ENCODE measurements at regions not wholly inside any gene's neighbourhood (a gene's known extent, or its start where the extent isn't known, plus 50 kb on each side); places are given as distances from the start of the nearest gene placed in this dataset.

DNA sequence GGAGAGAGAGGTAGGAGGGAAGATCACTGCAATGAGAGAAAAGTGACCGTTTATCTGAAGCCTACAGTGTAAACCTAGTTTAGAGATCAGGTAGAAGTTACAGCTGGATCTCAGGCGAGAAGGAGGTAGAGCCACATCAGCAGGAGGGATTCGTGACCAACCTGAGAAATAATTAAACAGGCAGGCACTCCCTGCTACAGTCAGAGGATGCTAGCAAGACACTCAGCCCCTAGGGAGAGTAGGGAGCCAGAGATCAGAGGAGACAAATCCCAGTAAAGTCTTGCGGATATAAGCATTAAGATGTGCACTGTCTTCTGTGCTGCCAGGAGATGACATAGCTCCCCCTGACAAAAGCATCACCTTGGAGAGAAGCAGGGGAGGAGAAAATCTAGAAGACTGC is 629.1 kb upstream of the SLC39A10 start:
- FAIRE-seq = no peak
- no peak for DNase-seq (ENCODE audit: insufficient read length, low spot score)

DNA sequence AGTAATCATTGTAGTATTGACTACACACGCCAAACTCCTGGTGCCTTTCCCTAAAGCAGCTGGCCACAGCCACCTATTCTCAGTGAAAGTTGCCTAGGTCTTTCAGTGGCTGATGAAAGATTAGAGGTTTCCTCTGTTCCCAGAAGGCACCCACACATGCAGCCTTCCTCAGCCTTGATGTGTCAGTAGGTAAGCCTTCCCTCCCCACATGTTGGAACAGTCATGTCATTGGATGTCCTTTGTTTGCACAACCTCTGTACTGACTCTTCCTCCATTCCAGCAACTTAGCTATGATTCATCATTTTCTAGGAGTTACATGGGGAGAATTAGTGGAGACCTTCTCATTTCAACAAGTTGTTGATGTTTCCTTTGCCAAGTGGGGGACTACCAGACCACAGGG is 630.8 kb upstream of the SLC39A10 start:
- FAIRE-seq = no peak
- no peak for DNase-seq (ENCODE audit: insufficient read length, low spot score)

DNA sequence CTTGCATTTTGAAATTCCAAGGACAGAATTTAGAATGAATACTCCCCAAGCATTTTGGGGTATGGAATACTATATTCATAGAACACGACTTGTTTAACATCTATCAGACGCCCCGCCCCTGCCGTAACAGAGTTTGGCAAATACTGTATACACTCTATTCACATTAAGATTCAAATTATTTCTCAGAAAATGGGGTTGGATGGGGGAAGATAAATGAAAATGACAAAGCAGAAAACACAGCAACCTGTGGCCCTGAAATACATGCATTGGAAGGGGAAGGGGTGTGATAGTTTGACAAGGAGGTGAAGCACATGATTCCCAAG is 634.6 kb upstream of the SLC39A10 start:
- peak; percentile 4 for FAIRE-seq

DNA sequence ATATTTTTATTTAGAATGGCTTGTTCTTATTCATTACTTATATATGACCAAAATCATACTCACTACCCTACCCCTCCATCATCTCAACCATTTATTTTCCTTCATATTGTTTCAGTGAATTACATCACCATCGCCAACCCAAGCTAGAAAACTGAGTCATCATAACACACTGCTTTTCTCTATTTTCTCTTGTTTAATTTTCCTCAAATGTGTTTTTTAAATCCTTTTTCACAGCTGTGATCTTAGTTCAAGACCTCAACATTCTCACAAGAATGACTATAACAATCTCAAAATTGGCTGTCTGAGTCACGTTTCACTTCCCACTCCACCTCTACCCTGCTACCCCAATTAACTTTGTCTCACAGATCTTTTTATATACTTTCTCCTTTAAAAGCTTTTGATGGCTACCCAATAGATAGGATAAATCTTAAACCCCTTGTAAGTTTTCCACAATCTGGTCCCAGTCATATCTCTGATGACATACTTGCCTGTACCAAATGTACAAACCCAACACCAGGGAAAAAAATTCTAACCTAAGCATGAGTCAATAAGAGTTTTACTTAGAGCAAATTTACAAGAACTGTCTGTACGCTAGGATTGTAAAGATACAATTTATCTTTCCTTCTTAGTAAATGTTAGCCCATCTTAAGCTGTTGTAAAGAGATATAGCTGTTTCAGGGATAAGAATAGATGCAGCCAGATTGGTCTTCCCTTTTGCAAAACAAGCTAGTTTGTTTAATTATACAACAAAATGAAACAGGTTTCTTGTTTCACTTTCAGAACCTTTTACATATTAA is 635.1 kb upstream of the SLC39A10 start:
- DNase-seq (ENCODE audit: insufficient read length, low spot score) = no peak
- FAIRE-seq = peak; percentile 81

More for the DNA sequence above, 634.6 kb upstream of the SLC39A10 start:
- DNase-seq (ENCODE audit: insufficient read length, low spot score) = no peak

DNA sequence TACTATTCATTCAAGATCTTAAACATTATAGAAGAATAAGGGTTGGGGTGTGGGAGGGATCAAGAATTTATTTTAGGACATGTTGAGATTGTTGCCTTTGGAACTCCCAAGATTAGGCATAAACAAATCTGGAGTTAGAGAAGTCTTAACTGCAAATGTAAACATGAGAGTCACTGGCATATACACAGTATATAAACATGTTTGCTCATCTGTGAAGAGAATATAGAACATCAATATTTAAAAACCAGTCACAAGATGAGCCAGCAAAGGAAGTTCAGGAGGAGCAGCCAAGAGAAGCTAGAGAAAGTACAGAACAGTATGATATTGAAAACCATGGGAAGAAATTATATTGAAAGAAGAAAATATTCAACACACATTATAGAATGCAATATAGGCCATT is 638.6 kb upstream of the SLC39A10 start:
- no peak for FAIRE-seq
- DNase-seq (ENCODE audit: insufficient read length, low spot score) = no peak

DNA sequence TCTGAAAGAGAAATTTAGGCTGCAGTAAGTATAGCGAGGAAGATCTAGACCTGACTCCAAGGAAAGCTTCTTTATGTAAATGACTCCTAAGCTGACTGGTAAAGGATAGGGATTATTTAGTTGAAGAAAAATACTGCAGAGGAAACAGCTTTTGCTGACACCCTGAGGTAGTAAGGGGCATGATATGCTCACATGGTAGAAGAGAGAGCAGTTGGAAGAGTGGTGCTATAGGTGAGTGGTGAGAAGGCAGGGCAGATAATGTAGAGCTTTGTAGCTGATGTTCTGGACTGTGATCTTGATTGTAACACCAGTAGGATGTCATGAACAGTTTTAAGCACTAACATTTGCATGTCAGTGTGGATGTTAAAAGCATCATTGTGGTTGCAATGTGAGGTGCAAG is 639.1 kb upstream of the SLC39A10 start:
- no peak for DNase-seq (ENCODE audit: insufficient read length, low spot score)
- no peak for FAIRE-seq

DNA sequence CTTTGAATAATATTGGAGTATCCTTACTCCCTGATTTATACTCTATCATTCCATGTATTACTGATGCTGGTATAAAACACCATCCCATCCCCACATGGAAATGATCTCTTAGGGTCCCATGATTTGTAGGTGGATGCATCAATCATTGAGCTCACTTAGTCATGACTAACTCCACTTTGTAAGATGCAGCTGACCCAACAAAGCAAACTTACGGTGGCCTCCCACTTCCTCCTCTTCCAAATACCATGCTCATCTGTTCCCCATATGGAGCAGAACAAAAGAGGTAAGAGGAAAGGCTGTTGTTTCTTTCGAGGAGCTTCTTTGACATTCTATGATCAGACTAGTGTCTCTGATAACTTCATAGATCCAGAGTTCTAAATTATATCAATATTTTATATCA is 640.2 kb upstream of the SLC39A10 start:
- FAIRE-seq (no peak), DNase-seq (ENCODE audit: insufficient read length, low spot score) (no peak)

DNA sequence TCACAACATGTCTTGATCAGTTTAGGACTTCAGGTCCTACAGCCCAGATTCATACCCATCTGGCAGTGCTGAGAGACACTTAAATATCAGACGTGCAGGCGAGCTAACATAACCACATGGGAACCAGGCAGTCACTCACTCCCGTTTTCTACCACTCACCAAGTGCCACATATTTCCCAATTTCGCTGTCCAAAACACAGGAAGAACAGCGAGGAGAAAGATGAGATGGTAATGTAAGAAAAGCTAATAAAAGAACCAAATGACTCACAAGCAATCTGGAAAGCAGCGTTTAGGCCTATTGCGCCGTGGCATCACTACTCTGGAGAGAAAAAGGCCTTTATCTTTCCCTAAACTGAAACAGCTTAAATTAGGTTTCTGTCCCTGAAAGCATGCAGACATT is 647.8 kb upstream of the SLC39A10 start:
- no peak for FAIRE-seq
- no peak for DNase-seq (ENCODE audit: insufficient read length, low spot score)

DNA sequence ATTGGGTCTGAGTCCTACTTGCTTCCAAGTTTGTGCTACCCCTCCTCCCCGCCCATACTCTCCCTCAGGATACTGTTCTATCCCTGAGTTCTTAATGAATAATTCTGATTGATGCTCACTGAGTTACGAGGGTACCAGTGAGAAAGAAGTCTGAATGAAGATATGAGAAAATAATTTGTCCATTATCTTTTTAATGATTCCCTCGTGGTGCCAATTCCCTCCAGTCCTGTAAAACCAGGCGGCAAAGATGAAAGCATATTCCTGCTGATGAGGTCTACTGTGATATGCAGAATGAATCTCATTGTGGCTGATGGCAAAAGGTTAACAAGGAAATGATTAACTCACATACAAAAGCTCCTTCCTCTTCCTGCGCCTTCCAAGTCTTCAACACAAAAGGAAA is 650.2 kb upstream of the SLC39A10 start:
- no peak for FAIRE-seq
- no peak for DNase-seq (ENCODE audit: insufficient read length, low spot score)

DNA sequence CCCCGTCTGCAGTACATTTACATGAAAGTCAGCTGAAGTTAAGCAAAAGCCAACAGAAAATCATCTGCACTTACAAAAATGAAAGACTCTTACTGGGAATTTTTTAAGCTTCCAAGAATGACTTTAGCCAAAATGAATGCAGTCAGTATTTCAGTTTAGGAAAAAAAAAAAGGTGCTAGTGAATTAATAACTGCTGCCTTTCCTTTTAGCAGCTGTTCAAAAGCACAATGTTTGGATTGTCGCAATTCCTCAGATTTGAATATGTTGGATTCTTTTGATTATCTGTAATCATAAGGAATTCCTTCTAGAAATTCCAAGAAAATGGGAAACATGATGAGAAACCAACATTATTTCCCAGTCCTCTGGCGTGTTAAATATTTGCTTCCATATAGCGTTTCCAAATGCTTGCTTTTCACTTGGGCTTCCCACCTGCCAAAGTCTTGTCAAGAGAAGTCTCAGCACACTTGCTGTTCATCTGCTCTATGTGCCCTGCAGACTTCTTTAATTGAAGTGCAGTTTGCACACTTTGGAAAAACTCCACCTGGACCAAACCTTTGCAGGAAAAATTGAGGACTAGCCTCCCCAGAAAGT is 653.0 kb upstream of the SLC39A10 start:
- no peak for DNase-seq (ENCODE audit: insufficient read length, low spot score)
- FAIRE-seq = no peak

DNA sequence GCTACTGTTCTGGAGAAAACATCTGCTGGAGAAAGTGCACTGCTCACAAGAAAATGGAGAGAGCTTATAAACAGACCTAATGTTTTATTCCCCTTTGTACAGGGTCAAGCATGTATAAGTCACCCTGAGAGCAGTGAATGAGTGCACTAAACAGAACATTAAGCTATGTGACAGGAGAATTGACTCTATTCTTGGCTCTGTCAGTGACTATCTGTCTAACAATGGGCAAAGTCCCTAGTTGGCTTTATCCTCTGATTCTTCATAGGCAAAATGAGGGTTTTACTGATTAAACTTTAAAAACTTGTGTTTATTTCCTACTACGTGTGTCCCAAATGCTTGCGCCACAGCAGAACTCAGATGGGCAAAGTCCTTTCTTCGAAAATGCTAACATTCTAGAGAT is 655.1 kb upstream of the SLC39A10 start:
- DNase-seq (ENCODE audit: insufficient read length, low spot score) (no peak), FAIRE-seq (no peak)

DNA sequence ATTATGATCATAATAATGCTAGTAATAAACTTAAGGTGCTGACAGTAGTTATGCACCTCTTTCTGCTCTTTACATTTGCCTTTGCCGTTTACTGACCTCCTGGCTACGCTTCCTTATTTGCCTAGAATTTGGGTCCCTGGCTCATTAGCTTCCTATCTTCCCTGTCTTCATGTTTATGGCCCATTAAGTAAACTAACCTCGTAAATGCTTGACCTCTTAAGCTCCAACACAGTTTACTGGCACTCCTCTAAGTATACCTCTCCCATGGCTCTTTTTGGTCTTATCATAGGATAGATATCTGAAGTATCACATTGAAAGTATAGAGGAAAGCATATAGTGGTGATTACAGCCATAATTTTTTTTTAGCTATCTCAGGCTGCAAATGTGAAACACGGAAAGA is 657.3 kb upstream of the SLC39A10 start:
- DNase-seq (ENCODE audit: insufficient read length, low spot score) (no peak), FAIRE-seq (no peak)

DNA sequence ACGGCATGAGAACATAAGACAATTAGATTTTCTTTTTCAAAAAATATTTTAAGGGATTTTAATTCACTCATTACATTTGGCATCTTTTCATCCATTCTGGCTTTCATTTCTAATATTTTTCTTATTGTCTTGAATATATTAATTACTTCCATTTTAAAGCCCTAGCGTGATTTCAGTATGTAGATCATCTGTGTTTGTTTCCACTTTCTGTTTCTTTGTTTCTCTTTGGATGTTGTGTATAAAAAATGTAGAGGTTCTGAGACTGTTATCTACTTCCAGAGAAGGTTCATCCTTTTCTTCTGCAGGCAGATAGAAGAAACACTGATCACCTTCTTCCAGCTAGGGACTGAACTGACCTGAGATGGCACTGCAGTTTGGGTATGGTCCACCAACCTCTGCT is 664.4 kb upstream of the SLC39A10 start:
- no peak for FAIRE-seq
- no peak for DNase-seq (ENCODE audit: insufficient read length, low spot score)

DNA sequence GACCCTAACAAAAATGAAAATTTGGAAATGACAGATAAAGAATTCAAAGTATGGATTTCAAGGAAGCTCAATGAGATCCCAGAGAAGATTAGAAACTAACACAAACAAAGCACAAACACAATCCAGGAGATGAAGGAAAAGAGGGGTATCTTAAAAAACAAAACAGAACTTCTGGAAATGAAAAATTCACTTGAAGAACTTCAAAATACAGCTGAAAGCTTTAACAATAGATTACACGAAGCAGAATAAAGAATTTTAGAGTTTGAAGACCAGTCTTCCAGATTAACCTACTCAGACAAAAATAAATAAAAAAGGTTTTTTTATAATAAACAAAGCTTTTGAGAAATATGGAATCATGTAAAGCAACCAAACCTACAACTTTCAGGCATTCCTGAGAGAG is 671.8 kb upstream of the SLC39A10 start:
- DNase-seq (ENCODE audit: insufficient read length, low spot score) (no peak), FAIRE-seq (no peak)

DNA sequence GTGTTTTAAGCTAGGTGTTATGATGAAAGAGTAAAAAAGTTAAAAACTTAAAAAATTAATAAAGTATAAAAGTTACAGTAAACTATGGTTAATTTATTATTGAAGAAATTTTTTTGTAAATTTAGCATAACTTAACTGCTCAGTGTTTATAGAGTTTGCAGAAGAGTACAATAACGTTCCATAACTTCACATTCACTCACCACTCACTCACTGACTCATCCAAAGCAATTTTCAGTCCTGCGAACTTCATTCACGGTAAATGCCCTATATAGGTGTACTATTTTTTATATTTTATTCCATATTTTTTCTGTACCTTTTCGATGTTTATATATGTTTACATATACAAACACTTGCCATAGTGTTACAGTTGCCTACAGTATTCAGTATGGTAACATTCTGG is 694.8 kb upstream of the SLC39A10 start:
- DNase-seq (ENCODE audit: insufficient read length, low spot score) = no peak
- no peak for FAIRE-seq

DNA sequence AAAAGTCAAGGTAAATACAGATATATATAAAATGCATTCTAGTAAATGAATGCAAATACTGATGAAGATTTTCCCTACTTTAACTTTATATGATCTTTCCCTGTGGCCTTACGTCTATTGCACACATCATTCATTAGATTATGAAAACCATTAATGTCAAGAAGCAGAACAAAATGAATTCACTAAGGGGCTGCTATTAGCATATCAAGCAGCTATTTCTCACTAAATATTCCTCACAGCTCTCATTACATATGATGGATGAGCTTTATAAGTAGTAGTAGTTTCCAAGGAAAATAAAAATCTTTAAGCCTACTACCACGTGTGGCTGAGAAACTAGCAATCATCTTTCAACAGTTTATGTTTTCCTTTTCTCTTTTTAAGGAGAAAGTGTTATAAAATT is 702.8 kb upstream of the SLC39A10 start:
- DNase-seq (ENCODE audit: insufficient read length, low spot score) (no peak), FAIRE-seq (no peak)

DNA sequence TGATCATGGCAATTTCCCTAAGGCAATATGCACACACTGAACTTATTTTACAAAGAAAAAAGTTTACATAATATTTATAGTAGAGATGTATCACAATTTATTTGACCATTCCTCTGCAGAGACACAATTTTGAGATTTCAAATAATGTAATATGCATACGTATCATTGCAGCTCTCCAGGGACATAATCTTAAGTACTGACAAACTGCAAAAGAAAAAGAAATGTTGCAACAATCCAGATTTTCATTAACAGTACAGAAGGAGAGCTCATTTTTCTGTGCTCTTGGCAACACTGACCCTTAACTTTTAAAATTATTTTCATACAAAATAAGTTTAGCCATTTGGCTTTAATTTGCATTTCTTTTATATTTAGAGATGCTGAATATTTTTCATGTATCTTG is 710.2 kb upstream of the SLC39A10 start:
- FAIRE-seq (no peak), DNase-seq (ENCODE audit: insufficient read length, low spot score) (no peak)

DNA sequence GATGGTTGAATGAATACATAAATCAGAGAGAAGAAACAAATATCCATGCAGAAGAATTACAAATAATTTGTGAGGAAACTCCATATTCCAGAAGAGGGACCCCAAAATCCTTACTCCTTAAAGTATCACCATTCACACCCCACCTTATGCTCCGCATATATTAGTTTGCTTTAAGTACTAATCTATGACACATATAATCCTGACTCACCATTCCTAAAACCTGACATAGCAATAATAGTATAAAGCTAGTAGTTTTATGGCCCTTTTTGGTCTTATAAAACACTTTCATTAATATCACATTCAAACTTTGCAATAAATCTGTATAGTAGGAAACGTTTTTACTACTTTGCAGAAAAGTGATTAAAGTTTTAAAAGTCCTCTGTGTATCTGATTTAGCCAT is 719.0 kb upstream of the SLC39A10 start:
- FAIRE-seq = no peak
- DNase-seq (ENCODE audit: insufficient read length, low spot score) = no peak

DNA sequence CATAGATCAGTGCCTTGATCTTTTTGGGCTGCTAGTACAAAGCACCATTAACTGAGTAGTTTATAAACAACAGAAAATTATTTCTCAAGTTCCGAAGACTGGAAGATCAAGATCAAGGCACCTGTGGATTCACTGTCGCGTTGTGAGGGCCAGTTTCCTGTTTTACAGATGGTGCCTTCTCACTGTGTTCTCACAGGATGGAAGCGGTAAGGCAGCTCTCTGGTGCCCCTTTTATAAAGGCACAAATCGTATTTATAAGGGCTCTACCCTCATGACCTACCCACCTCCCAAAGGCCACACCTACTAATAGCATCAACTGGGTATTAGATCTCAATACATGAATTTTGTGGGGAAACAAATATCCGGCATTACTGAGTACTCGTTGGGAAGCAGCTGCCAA is 729.5 kb upstream of the SLC39A10 start:
- DNase-seq (ENCODE audit: insufficient read length, low spot score) (no peak), FAIRE-seq (no peak)

DNA sequence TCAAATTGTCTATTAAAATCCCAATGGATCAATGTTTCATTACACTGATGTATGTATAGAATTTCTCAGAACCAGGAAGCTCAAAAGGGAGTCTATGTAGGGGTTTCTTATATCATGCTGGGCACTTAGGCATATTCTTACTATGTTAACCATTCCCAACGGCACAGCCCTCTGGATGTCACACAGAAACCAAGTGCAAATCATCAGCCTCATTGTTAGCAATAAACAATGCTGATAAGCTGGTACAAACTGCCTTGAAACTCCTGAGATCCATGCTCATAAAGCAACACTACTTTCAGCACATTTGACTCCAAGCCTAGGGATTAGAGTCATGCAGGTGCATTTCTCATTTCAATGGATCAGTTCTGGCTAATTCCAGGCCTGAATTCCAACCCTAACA is 730.2 kb upstream of the SLC39A10 start:
- no peak for DNase-seq (ENCODE audit: insufficient read length, low spot score)
- FAIRE-seq = no peak

DNA sequence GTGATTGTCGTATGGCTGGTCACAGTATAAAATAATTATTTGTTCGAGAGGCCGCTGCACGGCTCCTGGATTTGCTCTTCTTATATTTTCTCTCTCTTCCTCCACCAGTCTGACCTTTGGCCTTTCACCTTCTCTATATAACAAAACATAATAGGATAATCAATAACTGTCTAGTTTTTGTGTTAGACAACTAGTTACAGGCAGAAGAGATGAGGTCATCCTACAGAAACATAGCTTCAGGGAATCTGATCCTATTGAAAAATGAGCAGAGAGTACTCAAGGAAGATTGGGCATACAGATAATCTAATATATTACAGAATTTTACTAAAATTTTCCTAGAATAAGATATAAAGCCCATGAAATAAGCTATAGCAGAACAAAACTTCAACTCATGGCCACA is 731.3 kb upstream of the SLC39A10 start:
- DNase-seq (ENCODE audit: insufficient read length, low spot score) = no peak

DNA sequence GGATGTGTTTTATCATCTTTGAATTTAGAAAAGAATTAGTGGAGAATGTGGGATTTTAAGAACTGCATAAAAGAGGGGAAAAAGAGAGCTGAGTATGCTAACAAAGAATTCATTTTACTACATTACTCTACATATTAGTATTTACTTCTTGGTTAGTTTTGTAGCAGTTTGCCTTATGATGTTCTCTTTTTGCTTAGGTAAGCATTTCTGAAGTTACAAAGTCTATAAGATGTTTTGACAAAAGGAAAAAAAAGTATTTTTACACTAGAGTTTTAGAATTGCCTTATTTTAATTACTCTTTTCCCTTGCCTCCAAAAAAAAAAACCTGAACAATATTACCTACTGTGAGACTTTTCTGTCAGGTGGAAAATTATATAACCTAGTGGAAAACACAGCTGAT is 739.5 kb upstream of the SLC39A10 start:
- FAIRE-seq = no peak
- no peak for DNase-seq (ENCODE audit: insufficient read length, low spot score)

More for the DNA sequence above, 731.3 kb upstream of the SLC39A10 start:
- FAIRE-seq = no peak

DNA sequence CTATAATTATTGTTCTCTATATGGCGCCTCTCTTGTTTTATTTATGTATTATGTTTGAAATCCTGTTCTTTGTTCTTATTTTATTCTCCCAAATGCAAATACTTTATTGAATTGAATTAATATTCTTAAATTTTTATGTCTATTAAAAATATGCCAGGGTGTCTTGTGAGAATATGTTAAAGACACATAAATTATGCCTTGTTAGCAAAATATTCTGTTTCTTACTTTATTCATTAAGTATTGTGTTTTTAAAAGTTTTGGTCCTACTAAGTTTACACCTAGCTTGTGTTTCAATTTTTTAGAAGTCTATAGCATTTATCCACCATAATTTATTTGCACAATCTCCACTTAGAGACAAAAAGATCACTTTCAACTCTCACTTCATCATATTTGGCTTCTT is 741.5 kb upstream of the SLC39A10 start:
- FAIRE-seq (no peak), DNase-seq (ENCODE audit: insufficient read length, low spot score) (no peak)
